Calu3 (cell line): ENCODE measurements at regions not wholly inside any gene's neighbourhood (a gene's known extent, or its start where the extent isn't known, plus 50 kb on each side); places are given as distances from the start of the nearest gene placed in this dataset.

Experiments used
- BruUV-seq: library from RNA; stranded (reverse); fragments of 400-500 nt; replicated peaks from 2 replicates; lab custom pipeline; 2021; lab: Mats Ljungman, UMichigan
- CTCF ChIA-PET: fragments of 300-600 bp; sonication (Branson Sonifier 250); formaldehyde crosslinking; loops from one replicate; lab custom pipeline; 2022; ENCODE audit warnings: antibody characterized with exemption; lab: Charles Lee
- DNase-seq: peaks from one replicate; pipeline ENCODE4 v3.0.0; 2022
- H3K27ac Mint-ChIP-seq: one replicate; pipeline ENCODE4 v1.8.0; 2022; ENCODE audit warnings: mixed read lengths; ENCODE audit not compliant: unreplicated experiment
- H3K27me3 Mint-ChIP-seq: one replicate; pipeline ENCODE4 v1.8.0; 2022; ENCODE audit warnings: mixed read lengths; ENCODE audit not compliant: unreplicated experiment
- H3K36me3 Mint-ChIP-seq: one replicate; pipeline ENCODE4 v1.8.0; 2022; ENCODE audit warnings: mild to moderate bottlenecking, moderate library complexity, mixed read lengths; ENCODE audit not compliant: insufficient read depth, unreplicated experiment
- H3K4me1 Mint-ChIP-seq: one replicate; pipeline ENCODE4 v1.8.0; 2022; ENCODE audit warnings: mild to moderate bottlenecking, low read depth, mixed read lengths; ENCODE audit not compliant: unreplicated experiment
- H3K4me3 Mint-ChIP-seq: one replicate; pipeline ENCODE4 v1.8.0; 2022; ENCODE audit warnings: mild to moderate bottlenecking, low read depth, moderate library complexity, mixed read lengths; ENCODE audit not compliant: unreplicated experiment
- H3K9me3 Mint-ChIP-seq: one replicate; pipeline ENCODE4 v1.8.0; 2022; ENCODE audit warnings: low read depth, mixed read lengths; ENCODE audit not compliant: unreplicated experiment
- intact Hi-C: fragments of 100-400 bp; cut with micrococcal nuclease; formaldehyde crosslinking; loops from one replicate; pipeline ENCODE4 v1.10.0; 2022; ENCODE audit not compliant: unreplicated experiment
- TF ChIP-seq, protein P1 (sequence below): fragments of 200-600 bp; IDR thresholded peaks from one replicate; pipeline ENCODE4 v1.8.0; 2022; ENCODE audit warnings: antibody characterized with exemption; ENCODE audit not compliant: unreplicated experiment

DNA sequence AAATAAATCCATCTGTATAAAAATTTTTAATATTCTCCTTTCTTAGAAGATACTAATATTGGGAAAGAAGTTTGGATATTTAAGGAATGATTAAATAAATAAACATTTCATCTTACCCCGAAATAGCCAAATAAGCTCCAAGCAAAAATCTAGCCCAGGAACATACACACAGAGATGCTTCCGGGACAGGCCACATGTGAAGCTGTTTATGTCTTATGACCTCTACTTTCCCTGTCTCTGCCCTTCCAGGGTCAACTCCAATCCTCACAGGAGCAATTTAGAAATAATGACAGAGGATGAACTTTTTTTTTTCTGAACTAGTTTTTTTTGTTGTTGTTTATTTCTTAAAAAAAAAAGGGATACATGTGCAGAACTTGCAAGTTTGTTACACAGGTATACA is 89.4 kb downstream of the BTG1 start:
- Mint-ChIP-seq H3K4me3 (no peak overlapping the region), H3K27ac (no peak overlapping the region), H3K9me3 (peaks cover 8% of the 10 kb centered on the region), H3K36me3 (no peaks in the 10 kb centered on the region), H3K4me1 (peaks cover 29% of the 10 kb centered on the region), H3K27me3 (no peaks in the 10 kb centered on the region)
- TF ChIP-seq, protein P1, sequence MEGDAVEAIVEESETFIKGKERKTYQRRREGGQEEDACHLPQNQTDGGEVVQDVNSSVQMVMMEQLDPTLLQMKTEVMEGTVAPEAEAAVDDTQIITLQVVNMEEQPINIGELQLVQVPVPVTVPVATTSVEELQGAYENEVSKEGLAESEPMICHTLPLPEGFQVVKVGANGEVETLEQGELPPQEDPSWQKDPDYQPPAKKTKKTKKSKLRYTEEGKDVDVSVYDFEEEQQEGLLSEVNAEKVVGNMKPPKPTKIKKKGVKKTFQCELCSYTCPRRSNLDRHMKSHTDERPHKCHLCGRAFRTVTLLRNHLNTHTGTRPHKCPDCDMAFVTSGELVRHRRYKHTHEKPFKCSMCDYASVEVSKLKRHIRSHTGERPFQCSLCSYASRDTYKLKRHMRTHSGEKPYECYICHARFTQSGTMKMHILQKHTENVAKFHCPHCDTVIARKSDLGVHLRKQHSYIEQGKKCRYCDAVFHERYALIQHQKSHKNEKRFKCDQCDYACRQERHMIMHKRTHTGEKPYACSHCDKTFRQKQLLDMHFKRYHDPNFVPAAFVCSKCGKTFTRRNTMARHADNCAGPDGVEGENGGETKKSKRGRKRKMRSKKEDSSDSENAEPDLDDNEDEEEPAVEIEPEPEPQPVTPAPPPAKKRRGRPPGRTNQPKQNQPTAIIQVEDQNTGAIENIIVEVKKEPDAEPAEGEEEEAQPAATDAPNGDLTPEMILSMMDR, result no peak
- CTCF ChIA-PET, result no interaction called here
- DNase-seq, result no peak
- intact Hi-C loops, result loop anchor here (5.0 kb wide), 1 partner anchor 81 kb away; no protein-coding TSS in a partner anchor
- no TSS peak for BruUV-seq

DNA sequence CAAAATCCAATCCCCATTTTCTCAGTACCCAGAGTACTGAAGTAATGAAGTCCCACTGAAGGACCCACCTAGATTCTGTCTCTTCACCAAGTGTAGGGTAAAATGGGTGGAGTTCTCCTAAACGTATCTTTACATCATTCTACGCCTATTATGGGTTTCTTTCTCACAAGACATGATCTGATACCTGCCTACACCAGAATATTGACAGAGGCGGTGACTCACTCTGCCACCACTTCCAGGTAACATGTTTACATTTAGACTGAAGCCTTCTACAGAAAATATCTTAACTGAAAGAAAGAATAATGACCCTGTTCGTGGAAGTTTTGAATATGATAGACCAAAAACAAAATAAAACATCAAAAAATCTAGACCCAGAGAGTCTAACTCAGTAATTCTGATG is 89.8 kb downstream of the BTG1 start:
- Mint-ChIP-seq H3K36me3 (no peaks in the 10 kb centered on the region), H3K27me3 (no peaks in the 10 kb centered on the region), H3K4me1 (peaks cover 29% of the 10 kb centered on the region), H3K4me3 (no peak overlapping the region), H3K27ac (peak overlapping the region; percentile 50), H3K9me3 (peaks cover 8% of the 10 kb centered on the region)
- BruUV-seq, result no TSS peak
- intact Hi-C loops, result loop anchor here (5.0 kb wide), 1 partner anchor 81 kb away; no protein-coding TSS in a partner anchor
- CTCF ChIA-PET, result no interaction called here
- TF ChIP-seq, protein P1, result no peak
- DNase-seq, result peak; percentile 60

DNA sequence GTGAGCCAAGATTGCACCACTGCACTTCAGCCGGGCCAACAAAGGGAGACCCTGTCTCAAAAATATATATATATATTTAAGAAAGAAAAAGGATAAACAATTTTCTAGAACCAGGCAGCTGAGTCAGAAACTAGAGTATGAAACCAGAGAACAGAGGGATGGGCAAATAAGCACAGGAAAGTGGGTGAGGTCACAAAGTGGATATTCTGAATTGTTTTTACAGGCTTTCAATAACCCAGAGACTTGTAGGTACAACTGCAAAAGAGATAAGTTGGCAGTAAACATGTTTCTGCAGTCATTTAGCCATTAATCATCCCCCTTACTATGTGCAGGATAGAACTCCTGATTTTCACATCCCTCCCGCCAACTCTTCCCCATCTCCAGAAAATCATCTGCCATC is 94.2 kb downstream of the BTG1 start:
- no peaks in the 10 kb centered on the region for H3K36me3 Mint-ChIP-seq
- peaks cover 5% of the 10 kb centered on the region for H3K9me3 Mint-ChIP-seq
- no peak for DNase-seq
- intact Hi-C loops, result no loop called here
- peaks cover 10% of the 10 kb centered on the region for H3K4me1 Mint-ChIP-seq
- H3K27ac Mint-ChIP-seq, result no peak overlapping the region
- TF ChIP-seq, protein P1, result no peak
- no TSS peak for BruUV-seq
- CTCF ChIA-PET, result no interaction called here
- H3K4me3 Mint-ChIP-seq, result no peak overlapping the region
- H3K27me3 Mint-ChIP-seq, result no peaks in the 10 kb centered on the region

DNA sequence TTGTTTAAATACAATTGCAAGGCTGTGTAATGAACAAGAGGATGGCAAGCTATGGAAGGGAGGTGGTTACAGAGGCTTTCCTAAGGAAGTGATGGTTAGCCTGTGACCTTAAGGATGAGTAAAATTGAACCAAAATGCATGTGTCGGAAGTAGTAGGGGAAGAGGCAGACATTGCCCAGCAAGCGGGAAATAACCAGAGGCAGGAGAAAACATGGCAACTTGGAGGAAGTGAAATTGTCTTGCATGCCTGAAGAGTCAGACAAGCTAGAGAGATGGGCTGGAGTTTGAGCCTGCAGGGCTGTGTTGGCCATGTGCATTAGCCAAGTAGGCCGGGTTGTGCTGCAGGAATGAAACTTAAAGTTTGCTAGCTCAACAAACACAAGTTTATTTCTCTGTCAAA is 96.2 kb downstream of the BTG1 start:
- CTCF ChIA-PET, result no interaction called here

More for the DNA sequence above, 96.2 kb downstream of the BTG1 start:
- Mint-ChIP-seq H3K9me3 (peaks cover 5% of the 10 kb centered on the region), H3K4me3 (no peak overlapping the region), H3K27ac (no peak overlapping the region), H3K4me1 (no peaks in the 10 kb centered on the region), H3K36me3 (no peaks in the 10 kb centered on the region), H3K27me3 (no peaks in the 10 kb centered on the region)
- BruUV-seq, result no TSS peak
- TF ChIP-seq, protein P1, result no peak
- no peak for DNase-seq
- intact Hi-C loops, result no loop called here
